Right lung (tissue), 2 donors: ENCODE measurements at regions not wholly inside any gene's neighbourhood (a gene's known extent, or its start where the extent isn't known, plus 50 kb on each side); places are given as distances from the start of the nearest gene placed in this dataset.
"Not testable (repeated sequence)": the region's sequence is repeated elsewhere in the genome, so short reads cannot be mapped to it uniquely, and the experiment has no call there.

Source experiments
- DNase-seq, 2 donors: peaks; one replicate each; pipeline ENCODE4 v3.0.0-alpha.2; 2013

- DNase-seq = no peak
Measured at GRCh38 chr7:34390103-34390502, 267.9 kb upstream of the NPSR1 start.

- no peak for DNase-seq
Measured at GRCh38 chr7:34392972-34393371, 265.0 kb upstream of the NPSR1 start.

- DNase-seq = no peak
Measured at GRCh38 chr7:34396437-34397064, 261.5 kb upstream of the NPSR1 start.

GRCh38 chr7:34401776-34402175 lies 256.2 kb upstream of the NPSR1 start:
- no peak for DNase-seq

- peak; percentile 14 to 19 for DNase-seq
Measured at GRCh38 chr7:34406848-34407530, 251.0 kb upstream of the NPSR1 start.

GRCh38 chr7:34407586-34407985 lies 250.4 kb upstream of the NPSR1 start:
- peak; percentile 16 to 18 for DNase-seq

GRCh38 chr7:34417781-34418180 lies 240.2 kb upstream of the NPSR1 start:
- no peak for DNase-seq

GRCh38 chr7:34421526-34421925 lies 236.5 kb upstream of the NPSR1 start:
- DNase-seq = no peak

- DNase-seq = no peak
Measured at GRCh38 chr7:34425194-34425593, 232.8 kb upstream of the NPSR1 start.

GRCh38 chr7:34425631-34426384 lies 232.2 kb upstream of the NPSR1 start:
- DNase-seq = no peak

GRCh38 chr7:34430456-34430855 lies 227.6 kb upstream of the NPSR1 start:
- DNase-seq = peak; percentile 13 to 27

- DNase-seq = no peak
Measured at GRCh38 chr7:34438436-34438835, 219.6 kb upstream of the NPSR1 start.

GRCh38 chr7:34445653-34446052 lies 212.4 kb upstream of the NPSR1 start:
- no peak for DNase-seq

GRCh38 chr7:34448531-34448930 lies 209.5 kb upstream of the NPSR1 start:
- not testable (repeated sequence) for DNase-seq

- DNase-seq = no peak
Measured at GRCh38 chr7:34449765-34450164, 208.3 kb upstream of the NPSR1 start.

- no peak for DNase-seq
Measured at GRCh38 chr7:34451183-34451582, 206.8 kb upstream of the NPSR1 start.

GRCh38 chr7:34451923-34452322 lies 206.1 kb upstream of the NPSR1 start:
- DNase-seq = no peak

GRCh38 chr7:34452363-34452762 lies 205.7 kb upstream of the NPSR1 start:
- no peak for DNase-seq

- DNase-seq = no peak
Measured at GRCh38 chr7:34453150-34453549, 204.9 kb upstream of the NPSR1 start.

- no peak for DNase-seq
Measured at GRCh38 chr7:34454381-34454780, 203.6 kb upstream of the NPSR1 start.

GRCh38 chr7:34457329-34457728 lies 200.7 kb upstream of the NPSR1 start:
- DNase-seq = no peak

GRCh38 chr7:34463830-34464229 lies 194.2 kb upstream of the NPSR1 start:
- DNase-seq = no peak

- no peak for DNase-seq
Measured at GRCh38 chr7:34471844-34472243, 186.2 kb upstream of the NPSR1 start.
